ENCODE measurements at regions not wholly inside any gene's neighbourhood (a gene's known extent, or its start where the extent isn't known, plus 50 kb on each side); places are given as distances from the start of the nearest gene placed in this dataset.
"Not testable (repeated sequence)": the region's sequence is repeated elsewhere in the genome, so short reads cannot be mapped to it uniquely, and the experiment has no call there.

GRCh38 chrX:55326985-55327384 is 62.3 kb upstream of the PAGE3 start:
- DNase-seq: no peak

- DNase-seq: no peak
Measured at GRCh38 chrX:55335296-55335695, 70.6 kb upstream of the PAGE3 start.

GRCh38 chrX:55336176-55336575 is 71.5 kb upstream of the PAGE3 start:
- no peak for DNase-seq

GRCh38 chrX:55340896-55341433 is 76.2 kb upstream of the PAGE3 start:
- no peak for DNase-seq

- peak; percentile 5 to 47 for DNase-seq
Measured at GRCh38 chrX:55342533-55343501, 78.1 kb upstream of the PAGE3 start.

GRCh38 chrX:55356609-55357008 is 91.9 kb upstream of the PAGE3 start:
- no peak for DNase-seq

GRCh38 chrX:55357236-55357635 is 92.5 kb upstream of the PAGE3 start:
- DNase-seq: no peak

- no peak for DNase-seq
Measured at GRCh38 chrX:55379396-55379795, 72.5 kb upstream of the MAGEH1 start.

GRCh38 chrX:55389376-55389775 is 62.6 kb upstream of the MAGEH1 start:
- no peak for DNase-seq

GRCh38 chrX:55396836-55397235 is 55.1 kb upstream of the MAGEH1 start:
- not testable (repeated sequence) for DNase-seq

All from NCI-H446 (cell line).